Pancreas (tissue), 10 donors: ENCODE measurements at regions not wholly inside any gene's neighbourhood (a gene's known extent, or its start where the extent isn't known, plus 50 kb on each side); places are given as distances from the start of the nearest gene placed in this dataset.

Experiments used
- ATAC-seq, 4 donors: fragments of 200-7000 bp; cut with Tn5 transposase; one replicate each; pipeline versions ENCODE4 v1.8.0 to v1.9.1; 2020; ENCODE audit warnings: mild to moderate bottlenecking in 4 of 4, moderate library complexity in 4 of 4
- DNase-seq, 6 donors: peaks; one replicate each; pipeline ENCODE4 v3.0.0-alpha.2; 2020
- FAIRE-seq: peaks from 2 replicates; lab custom pipeline; 2012; peaks lifted over from hg19 to GRCh38; lab: Jason Lieb, UNC
- H3K27ac ChIP-seq, 4 donors: fragments of 200-600 bp; sonication (generic); 1 replicate in 3 of 4; 2 replicates in 1 of 4; pipeline versions ENCODE4 v1.5.0 to v1.8.0; 2020
- H3K27me3 ChIP-seq, 4 donors: fragments of 200-600 bp; one replicate each; pipeline ENCODE4 v1.8.0; 2021
- H3K36me3 ChIP-seq, 3 donors: fragments of 200-600 bp; sonication (generic) in 1 of 3; one replicate each; pipeline versions ENCODE4 v1.5.0 to v1.8.0; 2020 to 2021
- H3K4me1 ChIP-seq, 3 donors: fragments of 200-600 bp; one replicate each; pipeline ENCODE4 v1.8.0; 2021
- H3K4me3 ChIP-seq, 4 donors: fragments of 200-600 bp; sonication (generic) in 2 of 4; one replicate each; pipeline versions ENCODE4 v1.5.0 to v1.8.0; 2020 to 2021
- H3K9me3 ChIP-seq, 4 donors: fragments of 200-600 bp; one replicate each; pipeline ENCODE4 v1.8.0; 2021
- WGBS, 2 donors: extraction: QIAGEN DNeasy Blood & Tissue Kit; methylation state at CpG; one replicate each; pipeline ENCODE4 v1.1.7; 2013; 5-methylcytosine and 5-hydroxymethylcytosine counted together
- intact Hi-C, 3 donors: fragments of 100-400 bp; cut with DNase I; formaldehyde crosslinking; loops; one replicate each; pipeline versions ENCODE4 v1.11.1 to v1.14.2; 2022
- TF ChIP-seq, protein P1 (sequence below), 4 donors: fragments of 200-600 bp; sonication (generic) in 3 of 4; IDR thresholded peaks; one replicate each; pipeline versions ENCODE4 v1.5.0 to v1.8.0; 2021; ENCODE audit warnings: antibody characterized with exemption in 4 of 4
- donor health status: healthy with polysubstance abuse.
- donor health status: DM: no; HTN: no; CAD: no; lungs with moderate emphysema.
- donor health status: DM: no; HTN: no; CAD: no.
- donor health status: control.
- donor health status: control.
- donor health status: Bipolar disorder and iron deficiency.
- donor health status: DM: yes; HTN: yes; CAD: no.
- donor health status: DM: no; HTN: no; CAD: no.
- donor health status: DM: no; HTN: no; CAD: no.
- donor health status: DM: yes; HTN: yes; CAD: no.

- DNase-seq = no peak
- 71 to 75% methylated on average over 4 of the region's 4 CpGs for WGBS, 2 donors
- Histone ChIP-seq H3K9me3 (no peaks in the 10 kb centered on the region), H3K27ac (no peak overlapping the region), H3K36me3 (no peaks in the 10 kb centered on the region), H3K27me3 (no peaks in the 10 kb centered on the region), H3K4me1 (no peaks in the 10 kb centered on the region), H3K4me3 (no peak overlapping the region)
- TF ChIP-seq, protein P1, sequence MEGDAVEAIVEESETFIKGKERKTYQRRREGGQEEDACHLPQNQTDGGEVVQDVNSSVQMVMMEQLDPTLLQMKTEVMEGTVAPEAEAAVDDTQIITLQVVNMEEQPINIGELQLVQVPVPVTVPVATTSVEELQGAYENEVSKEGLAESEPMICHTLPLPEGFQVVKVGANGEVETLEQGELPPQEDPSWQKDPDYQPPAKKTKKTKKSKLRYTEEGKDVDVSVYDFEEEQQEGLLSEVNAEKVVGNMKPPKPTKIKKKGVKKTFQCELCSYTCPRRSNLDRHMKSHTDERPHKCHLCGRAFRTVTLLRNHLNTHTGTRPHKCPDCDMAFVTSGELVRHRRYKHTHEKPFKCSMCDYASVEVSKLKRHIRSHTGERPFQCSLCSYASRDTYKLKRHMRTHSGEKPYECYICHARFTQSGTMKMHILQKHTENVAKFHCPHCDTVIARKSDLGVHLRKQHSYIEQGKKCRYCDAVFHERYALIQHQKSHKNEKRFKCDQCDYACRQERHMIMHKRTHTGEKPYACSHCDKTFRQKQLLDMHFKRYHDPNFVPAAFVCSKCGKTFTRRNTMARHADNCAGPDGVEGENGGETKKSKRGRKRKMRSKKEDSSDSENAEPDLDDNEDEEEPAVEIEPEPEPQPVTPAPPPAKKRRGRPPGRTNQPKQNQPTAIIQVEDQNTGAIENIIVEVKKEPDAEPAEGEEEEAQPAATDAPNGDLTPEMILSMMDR (IDR thresholded peaks at IDR 0.05) = no peak
- ATAC-seq = no peak
- FAIRE-seq = no peak
- intact Hi-C loops = no loop called here
These were observed 82.7 kb upstream of the CNR1 start for GRCh38 chr6:88248709-88249321.

DNA sequence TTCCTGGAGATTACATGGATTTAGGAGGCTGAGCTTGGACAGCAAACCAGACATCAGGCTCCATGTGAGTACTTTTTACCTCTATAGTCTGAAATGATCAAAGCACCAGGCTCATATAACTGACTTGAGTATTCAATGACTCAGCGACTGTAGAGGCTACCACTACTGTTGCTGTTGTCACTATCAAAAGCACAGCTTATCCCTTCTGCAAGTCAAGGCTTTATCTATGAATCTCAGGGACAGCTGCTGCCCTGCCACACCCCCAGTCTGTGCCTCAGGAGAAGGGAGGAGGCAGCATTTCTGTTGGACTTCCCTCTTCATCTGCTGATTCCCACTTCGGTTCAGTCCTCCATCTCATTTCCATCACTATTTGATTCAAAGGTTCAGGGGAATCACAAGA lies 80.5 kb upstream of the CNR1 start:
- Histone ChIP-seq H3K4me3 (no peak overlapping the region), H3K36me3 (no peaks in the 10 kb centered on the region), H3K4me1 (no peaks in the 10 kb centered on the region), H3K9me3 (no peaks in the 10 kb centered on the region), H3K27me3 (no peaks in the 10 kb centered on the region), H3K27ac (no peak overlapping the region)
- 57 to 59% methylated on average over 2 of the region's 2 CpGs for WGBS, 2 donors
- no peak for DNase-seq
- TF ChIP-seq, protein P1 (IDR thresholded peaks at IDR 0.05) = no peak
- ATAC-seq = no peak
- intact Hi-C loops = no loop called here
- FAIRE-seq = no peak

DNA sequence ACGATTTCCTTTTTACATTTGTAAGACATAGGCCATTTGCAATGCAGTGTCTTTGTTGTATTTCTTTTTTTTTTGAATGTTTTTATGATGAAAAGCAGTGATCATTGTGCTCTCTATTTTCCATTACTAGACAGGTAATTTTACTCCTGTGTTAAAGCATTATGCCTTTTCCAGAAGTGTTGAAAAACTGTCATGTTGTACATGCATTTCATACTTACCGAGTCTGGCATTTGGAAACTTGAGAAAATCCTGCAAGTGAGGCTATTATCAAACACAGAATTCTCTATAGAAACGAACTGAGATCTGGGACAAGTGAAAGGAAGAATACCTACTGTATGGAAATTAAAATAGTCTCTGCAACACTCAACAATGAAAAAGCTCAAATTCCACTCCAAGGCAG lies 78.6 kb upstream of the CNR1 start:
- H3K9me3 ChIP-seq = no peaks in the 10 kb centered on the region
- no peaks in the 10 kb centered on the region for H3K4me1 ChIP-seq
- H3K27me3 ChIP-seq = no peaks in the 10 kb centered on the region
- ATAC-seq (no peak), FAIRE-seq (no peak), DNase-seq (no peak)
- intact Hi-C loops = no loop called here
- WGBS, 2 donors = 43 to 52% methylated on average over 3 of the region's 3 CpGs
- H3K36me3 ChIP-seq = no peaks in the 10 kb centered on the region
- H3K4me3 ChIP-seq = no peak overlapping the region
- TF ChIP-seq, protein P1 (IDR thresholded peaks at IDR 0.05) = no peak
- no peak overlapping the region for H3K27ac ChIP-seq

DNA sequence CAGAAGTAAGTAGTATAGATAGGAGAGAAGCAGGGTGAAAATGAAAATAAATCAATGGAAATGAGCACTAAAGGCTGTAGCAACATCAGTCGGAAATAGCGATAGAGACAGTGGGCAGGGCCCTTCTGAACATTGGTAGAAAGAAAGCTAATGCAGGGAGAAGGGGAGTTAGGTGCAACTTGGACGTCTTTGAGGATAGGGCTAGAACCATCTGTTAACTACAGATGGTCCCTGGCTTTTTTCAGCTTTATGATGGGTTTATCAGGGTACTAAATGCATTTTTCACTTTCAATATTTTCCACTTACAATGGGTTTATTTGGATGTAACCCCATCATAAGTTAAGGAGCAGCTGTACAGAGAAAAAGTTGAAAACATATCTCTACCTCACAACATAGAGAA lies 72.8 kb upstream of the CNR1 start:
- Histone ChIP-seq H3K4me1 (no peaks in the 10 kb centered on the region), H3K36me3 (no peaks in the 10 kb centered on the region), H3K4me3 (no peak overlapping the region), H3K27ac (no peak overlapping the region), H3K9me3 (no peaks in the 10 kb centered on the region), H3K27me3 (no peaks in the 10 kb centered on the region)
- WGBS, 2 donors = 55 to 68% methylated on average over 3 of the region's 3 CpGs
- TF ChIP-seq, protein P1 (IDR thresholded peaks at IDR 0.05) = no peak
- intact Hi-C loops = no loop called here
- FAIRE-seq (no peak), DNase-seq (no peak), ATAC-seq (no peak)

DNA sequence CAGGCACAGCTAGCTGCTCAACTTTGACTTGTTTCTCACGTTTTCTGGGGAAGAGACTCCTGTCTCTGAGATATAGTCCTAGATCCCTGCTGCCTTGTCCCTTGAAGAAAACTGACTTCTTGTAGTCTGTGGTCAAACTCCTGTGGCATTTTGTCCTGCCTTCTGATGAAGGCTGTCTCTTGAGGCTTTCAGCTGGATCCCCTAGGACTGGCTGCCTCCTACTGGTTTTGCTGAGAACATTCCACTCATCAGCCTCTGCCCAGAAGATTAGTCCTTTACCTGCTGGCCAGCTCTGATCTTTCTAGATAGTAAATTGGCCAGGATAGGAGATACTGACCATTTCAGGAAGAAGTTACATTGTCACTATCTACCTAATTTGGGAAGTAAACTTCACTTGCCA lies 71.9 kb upstream of the CNR1 start:
- FAIRE-seq (no peak), ATAC-seq (peak in 3 of 4 donors; percentile 46 to 57 (median 48)), DNase-seq (peak in 1 of 6 donors; percentile 10)
- Histone ChIP-seq H3K4me3 (no peak overlapping the region), H3K36me3 (no peaks in the 10 kb centered on the region), H3K27ac (no peak overlapping the region), H3K9me3 (no peaks in the 10 kb centered on the region), H3K4me1 (no peaks in the 10 kb centered on the region), H3K27me3 (no peaks in the 10 kb centered on the region)
- TF ChIP-seq, protein P1 (IDR thresholded peaks at IDR 0.05) = no peak
- intact Hi-C loops = no loop called here
- WGBS, 2 donors = 8 to 16% methylated on average over 1 of the region's 1 CpG
